WTC11 (cell line): ENCODE measurements at regions not wholly inside any gene's neighbourhood (a gene's known extent, or its start where the extent isn't known, plus 50 kb on each side); places are given as distances from the start of the nearest gene placed in this dataset.

Source experiments
- ATF3 ChIP-seq: sonication (generic); formaldehyde crosslinking; conservative IDR thresholded peaks from 2 replicates; pipeline ENCODE4 v1.8.1; 2022; ENCODE audit warnings: mild to moderate bottlenecking, missing genetic modification reagents
- CREB1 ChIP-seq: sonication (generic); formaldehyde crosslinking; IDR thresholded peaks from 2 replicates; pipeline ENCODE4 v1.8.0; 2023; ENCODE audit warnings: mild to moderate bottlenecking, missing genetic modification reagents
- CREM ChIP-seq: sonication (generic); formaldehyde crosslinking; IDR thresholded peaks from 2 replicates; pipeline ENCODE4 v1.8.1; 2022; ENCODE audit warnings: mild to moderate bottlenecking, missing genetic modification reagents, moderate library complexity
- ETV6 ChIP-seq: sonication (generic); formaldehyde crosslinking; IDR thresholded peaks from 2 replicates; pipeline ENCODE4 v1.8.1; 2022; ENCODE audit warnings: mild to moderate bottlenecking, missing genetic modification reagents
- FOXJ3 ChIP-seq: sonication (generic); formaldehyde crosslinking; IDR thresholded peaks from 2 replicates; pipeline ENCODE4 v1.9.0; 2021; ENCODE audit warnings: missing genetic modification reagents, mild to moderate bottlenecking, borderline replicate concordance
- NFE2L1 ChIP-seq: sonication (generic); formaldehyde crosslinking; IDR thresholded peaks from 2 replicates; pipeline ENCODE4 v1.8.1; 2023; ENCODE audit warnings: missing genetic modification reagents
- NFYB ChIP-seq: sonication (generic); formaldehyde crosslinking; conservative IDR thresholded peaks from 2 replicates; pipeline ENCODE4 v1.8.0; 2022; ENCODE audit warnings: low read depth, missing genetic modification reagents
- SP1 ChIP-seq: sonication (generic); formaldehyde crosslinking; conservative IDR thresholded peaks from 2 replicates; pipeline ENCODE4 v1.8.1; 2022; ENCODE audit warnings: missing genetic modification reagents
- STAT6 ChIP-seq: sonication (generic); formaldehyde crosslinking; conservative IDR thresholded peaks from 2 replicates; pipeline ENCODE4 v1.8.1; 2023; ENCODE audit warnings: mild to moderate bottlenecking, low read depth, missing genetic modification reagents, moderate library complexity
- TCF7 ChIP-seq: sonication (generic); formaldehyde crosslinking; IDR thresholded peaks from 2 replicates; pipeline ENCODE4 v1.8.0; 2022; ENCODE audit warnings: mild to moderate bottlenecking, low read depth, missing genetic modification reagents, moderate library complexity
- TF ChIP-seq, protein P1 (sequence below): fragments of 200-600 bp; IDR thresholded peaks from 2 replicates; pipeline ENCODE4 v1.8.0; 2022; ENCODE audit warnings: antibody characterized with exemption
- TF ChIP-seq, protein P2 (sequence below): sonication (generic); formaldehyde crosslinking; IDR thresholded peaks from 2 replicates; pipeline ENCODE4 v1.8.1; 2023; ENCODE audit warnings: mild to moderate bottlenecking, moderate library complexity, missing genetic modification reagents
- TF ChIP-seq, protein P3 (sequence below): sonication (generic); formaldehyde crosslinking; IDR thresholded peaks from 2 replicates; pipeline ENCODE4 v1.8.1; 2022; ENCODE audit warnings: mild to moderate bottlenecking, missing genetic modification reagents, moderate library complexity, borderline replicate concordance
- TF ChIP-seq, protein P4 (sequence below): sonication (generic); formaldehyde crosslinking; IDR thresholded peaks from 2 replicates; pipeline ENCODE4 v1.8.0; 2022; ENCODE audit warnings: mild to moderate bottlenecking, missing genetic modification reagents

GRCh38 chr14:86597279-86597678 lies 1067.3 kb downstream of the FLRT2 start:
- TF ChIP-seq, protein P1, sequence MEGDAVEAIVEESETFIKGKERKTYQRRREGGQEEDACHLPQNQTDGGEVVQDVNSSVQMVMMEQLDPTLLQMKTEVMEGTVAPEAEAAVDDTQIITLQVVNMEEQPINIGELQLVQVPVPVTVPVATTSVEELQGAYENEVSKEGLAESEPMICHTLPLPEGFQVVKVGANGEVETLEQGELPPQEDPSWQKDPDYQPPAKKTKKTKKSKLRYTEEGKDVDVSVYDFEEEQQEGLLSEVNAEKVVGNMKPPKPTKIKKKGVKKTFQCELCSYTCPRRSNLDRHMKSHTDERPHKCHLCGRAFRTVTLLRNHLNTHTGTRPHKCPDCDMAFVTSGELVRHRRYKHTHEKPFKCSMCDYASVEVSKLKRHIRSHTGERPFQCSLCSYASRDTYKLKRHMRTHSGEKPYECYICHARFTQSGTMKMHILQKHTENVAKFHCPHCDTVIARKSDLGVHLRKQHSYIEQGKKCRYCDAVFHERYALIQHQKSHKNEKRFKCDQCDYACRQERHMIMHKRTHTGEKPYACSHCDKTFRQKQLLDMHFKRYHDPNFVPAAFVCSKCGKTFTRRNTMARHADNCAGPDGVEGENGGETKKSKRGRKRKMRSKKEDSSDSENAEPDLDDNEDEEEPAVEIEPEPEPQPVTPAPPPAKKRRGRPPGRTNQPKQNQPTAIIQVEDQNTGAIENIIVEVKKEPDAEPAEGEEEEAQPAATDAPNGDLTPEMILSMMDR = no peak
- TF ChIP-seq ETV6 (no peak), SP1 (CRISPR knock-in tag) (no peak), STAT6 (CRISPR knock-in tag) (no peak), CREB1 (CRISPR knock-in tag) (no peak), NFE2L1 (CRISPR knock-in tag) (no peak), CREM (CRISPR knock-in tag) (no peak), TCF7 (CRISPR knock-in tag) (no peak), FOXJ3 (CRISPR knock-in tag) (no peak), NFYB (no peak), ATF3 (CRISPR knock-in tag) (no peak)
- TF ChIP-seq, protein P2, sequence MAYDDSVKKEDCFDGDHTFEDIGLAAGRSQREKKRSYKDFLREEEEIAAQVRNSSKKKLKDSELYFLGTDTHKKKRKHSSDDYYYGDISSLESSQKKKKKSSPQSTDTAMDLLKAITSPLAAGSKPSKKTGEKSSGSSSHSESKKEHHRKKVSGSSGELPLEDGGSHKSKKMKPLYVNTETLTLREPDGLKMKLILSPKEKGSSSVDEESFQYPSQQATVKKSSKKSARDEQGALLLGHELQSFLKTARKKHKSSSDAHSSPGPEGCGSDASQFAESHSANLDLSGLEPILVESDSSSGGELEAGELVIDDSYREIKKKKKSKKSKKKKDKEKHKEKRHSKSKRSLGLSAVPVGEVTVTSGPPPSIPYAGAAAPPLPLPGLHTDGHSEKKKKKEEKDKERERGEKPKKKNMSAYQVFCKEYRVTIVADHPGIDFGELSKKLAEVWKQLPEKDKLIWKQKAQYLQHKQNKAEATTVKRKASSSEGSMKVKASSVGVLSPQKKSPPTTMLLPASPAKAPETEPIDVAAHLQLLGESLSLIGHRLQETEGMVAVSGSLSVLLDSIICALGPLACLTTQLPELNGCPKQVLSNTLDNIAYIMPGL = no peak
- TF ChIP-seq, protein P3, sequence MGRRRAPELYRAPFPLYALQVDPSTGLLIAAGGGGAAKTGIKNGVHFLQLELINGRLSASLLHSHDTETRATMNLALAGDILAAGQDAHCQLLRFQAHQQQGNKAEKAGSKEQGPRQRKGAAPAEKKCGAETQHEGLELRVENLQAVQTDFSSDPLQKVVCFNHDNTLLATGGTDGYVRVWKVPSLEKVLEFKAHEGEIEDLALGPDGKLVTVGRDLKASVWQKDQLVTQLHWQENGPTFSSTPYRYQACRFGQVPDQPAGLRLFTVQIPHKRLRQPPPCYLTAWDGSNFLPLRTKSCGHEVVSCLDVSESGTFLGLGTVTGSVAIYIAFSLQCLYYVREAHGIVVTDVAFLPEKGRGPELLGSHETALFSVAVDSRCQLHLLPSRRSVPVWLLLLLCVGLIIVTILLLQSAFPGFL (CRISPR knock-in tag) = no peak
- TF ChIP-seq, protein P4, sequence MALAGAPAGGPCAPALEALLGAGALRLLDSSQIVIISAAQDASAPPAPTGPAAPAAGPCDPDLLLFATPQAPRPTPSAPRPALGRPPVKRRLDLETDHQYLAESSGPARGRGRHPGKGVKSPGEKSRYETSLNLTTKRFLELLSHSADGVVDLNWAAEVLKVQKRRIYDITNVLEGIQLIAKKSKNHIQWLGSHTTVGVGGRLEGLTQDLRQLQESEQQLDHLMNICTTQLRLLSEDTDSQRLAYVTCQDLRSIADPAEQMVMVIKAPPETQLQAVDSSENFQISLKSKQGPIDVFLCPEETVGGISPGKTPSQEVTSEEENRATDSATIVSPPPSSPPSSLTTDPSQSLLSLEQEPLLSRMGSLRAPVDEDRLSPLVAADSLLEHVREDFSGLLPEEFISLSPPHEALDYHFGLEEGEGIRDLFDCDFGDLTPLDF = no peak
